ENCODE measurements at regions not wholly inside any gene's neighbourhood (a gene's known extent, or its start where the extent isn't known, plus 50 kb on each side); places are given as distances from the start of the nearest gene placed in this dataset.

DNA sequence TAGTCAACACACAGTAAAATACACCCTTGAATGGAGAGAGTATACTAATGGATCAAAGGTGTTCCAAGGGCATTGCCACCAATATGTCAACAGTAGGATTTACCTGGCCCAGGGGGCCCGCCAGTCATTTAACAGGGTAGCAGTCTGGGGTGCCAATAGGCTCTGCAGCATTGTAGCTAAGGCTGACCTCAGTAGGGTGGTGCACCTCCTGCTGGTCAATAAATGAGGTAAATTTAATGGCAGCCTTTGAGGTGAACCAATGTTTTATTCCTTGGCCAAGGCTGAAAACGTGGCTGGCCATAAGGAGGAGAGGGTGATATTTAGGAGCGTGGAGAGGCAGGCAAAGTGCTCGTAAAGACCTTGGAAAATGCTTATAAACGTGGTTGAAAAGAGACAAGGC is 147.2 kb downstream of the RPS12 start:
- no peaks in the 10 kb centered on the region for H3K27me3 ChIP-seq (ENCODE audit: low read depth, low read length)
- H3K4me1 ChIP-seq (ENCODE audit: control insufficient read depth in 1 of 2, insufficient read depth in 2 of 2, low read length in 2 of 2): peaks cover 0 to 9% of the 10 kb centered on the region in 2 donors
- no peaks in the 10 kb centered on the region for H3K9me3 ChIP-seq (ENCODE audit: control insufficient read depth in 1 of 2, low read length in 2 of 2)
- no peak overlapping the region for H3K27ac ChIP-seq (ENCODE audit: low read length)
- H3K36me3 ChIP-seq (ENCODE audit: control insufficient read depth in 1 of 2, insufficient read depth in 2 of 2, low read length in 2 of 2): no peaks in the 10 kb centered on the region
- no peak overlapping the region for H3K4me3 ChIP-seq (ENCODE audit: low read depth in 1 of 2, low read length in 2 of 2)

DNA sequence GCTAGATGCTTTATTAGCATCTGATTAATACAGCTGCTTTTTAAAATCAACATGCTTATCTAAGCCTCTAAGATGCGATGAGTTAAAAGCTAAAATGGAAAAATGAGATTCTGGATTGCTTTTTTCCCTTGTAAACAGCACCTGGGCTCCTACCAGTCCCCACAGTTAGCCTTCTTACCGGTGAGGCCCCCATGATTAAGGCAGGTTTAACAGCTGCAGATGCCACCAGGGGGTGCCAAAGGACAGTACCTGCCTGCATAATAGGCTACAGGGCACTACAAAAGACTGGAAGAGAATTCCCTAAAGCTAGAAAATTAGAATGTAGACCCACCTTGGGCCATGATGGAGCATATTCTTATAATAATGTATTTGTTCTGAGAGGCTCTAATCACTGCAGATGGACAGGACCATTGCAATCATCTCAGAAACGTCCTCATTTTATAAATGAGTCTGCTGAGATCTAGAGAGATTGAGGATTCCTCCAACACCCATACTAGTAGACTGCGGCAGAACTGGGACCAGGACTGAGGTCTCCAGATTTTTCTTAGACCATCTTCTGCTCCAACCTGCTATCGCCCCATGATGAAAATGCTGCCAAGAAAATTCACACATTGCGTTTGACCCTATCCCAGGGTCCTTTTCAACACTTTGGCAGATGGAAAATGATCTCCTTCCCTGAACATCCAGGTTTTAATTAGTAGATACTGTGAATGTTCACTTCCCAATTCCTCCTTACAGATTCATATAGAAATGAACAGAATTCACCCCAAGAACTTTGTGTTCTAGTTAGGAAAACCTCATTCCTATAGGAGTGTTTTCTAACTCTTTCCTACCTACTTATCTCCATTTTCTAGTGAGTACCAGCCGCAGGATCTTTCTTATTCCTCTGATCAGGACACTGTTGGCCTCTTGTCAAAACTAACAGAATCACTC is 148.8 kb downstream of the RPS12 start:
- Histone ChIP-seq H3K27ac (ENCODE audit: low read length) (no peak overlapping the region), H3K4me1 (ENCODE audit: control insufficient read depth in 1 of 2, insufficient read depth in 2 of 2, low read length in 2 of 2) (peaks cover 0 to 9% of the 10 kb centered on the region in 2 donors), H3K9me3 (ENCODE audit: control insufficient read depth in 1 of 2, low read length in 2 of 2) (no peaks in the 10 kb centered on the region), H3K4me3 (ENCODE audit: low read depth in 1 of 2, low read length in 2 of 2) (no peak overlapping the region), H3K36me3 (ENCODE audit: control insufficient read depth in 1 of 2, insufficient read depth in 2 of 2, low read length in 2 of 2) (no peaks in the 10 kb centered on the region), H3K27me3 (ENCODE audit: low read depth, low read length) (no peaks in the 10 kb centered on the region)

DNA sequence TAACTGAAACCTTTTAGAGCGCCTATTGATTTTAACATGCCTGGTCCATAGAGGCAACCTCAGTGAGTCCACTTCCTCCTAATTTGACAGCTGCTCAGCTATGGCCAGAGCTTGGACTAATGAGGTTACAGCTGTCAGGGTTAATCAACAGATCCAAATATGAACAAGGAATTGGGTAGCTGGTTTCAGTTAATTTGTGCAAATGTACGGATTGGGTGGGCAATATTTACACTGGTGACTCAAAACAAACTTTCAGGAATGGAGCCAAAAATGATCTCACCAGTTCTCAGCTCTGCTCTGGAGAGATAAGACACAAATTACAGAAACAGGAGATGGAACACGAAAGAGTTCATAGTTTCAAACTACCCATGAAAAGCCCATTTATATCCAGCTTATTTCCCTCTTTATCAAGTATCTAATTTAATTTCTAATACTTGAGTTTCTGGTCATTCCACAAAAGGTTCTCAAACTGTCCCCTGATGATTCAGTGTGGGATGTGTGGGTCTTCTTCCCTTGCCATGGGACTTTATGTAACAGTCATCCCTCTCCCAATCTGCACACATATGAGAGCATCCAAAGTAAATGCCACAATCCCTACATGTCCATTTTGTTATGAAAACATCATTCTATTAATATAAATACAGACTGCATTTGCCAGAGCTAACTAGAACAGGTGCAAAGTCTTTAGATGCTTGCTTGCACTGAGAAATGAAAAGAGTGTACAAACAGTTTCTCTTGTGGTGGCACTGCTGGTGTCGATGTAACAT is 149.9 kb downstream of the RPS12 start:
- no peak overlapping the region for H3K27ac ChIP-seq (ENCODE audit: low read length)
- no peak overlapping the region for H3K4me3 ChIP-seq (ENCODE audit: low read depth in 1 of 2, low read length in 2 of 2)
- H3K9me3 ChIP-seq (ENCODE audit: control insufficient read depth in 1 of 2, low read length in 2 of 2): no peaks in the 10 kb centered on the region
- no peaks in the 10 kb centered on the region for H3K27me3 ChIP-seq (ENCODE audit: low read depth, low read length)
- H3K4me1 ChIP-seq (ENCODE audit: control insufficient read depth in 1 of 2, insufficient read depth in 2 of 2, low read length in 2 of 2): peaks cover 0 to 9% of the 10 kb centered on the region in 2 donors
- no peaks in the 10 kb centered on the region for H3K36me3 ChIP-seq (ENCODE audit: control insufficient read depth in 1 of 2, insufficient read depth in 2 of 2, low read length in 2 of 2)

DNA sequence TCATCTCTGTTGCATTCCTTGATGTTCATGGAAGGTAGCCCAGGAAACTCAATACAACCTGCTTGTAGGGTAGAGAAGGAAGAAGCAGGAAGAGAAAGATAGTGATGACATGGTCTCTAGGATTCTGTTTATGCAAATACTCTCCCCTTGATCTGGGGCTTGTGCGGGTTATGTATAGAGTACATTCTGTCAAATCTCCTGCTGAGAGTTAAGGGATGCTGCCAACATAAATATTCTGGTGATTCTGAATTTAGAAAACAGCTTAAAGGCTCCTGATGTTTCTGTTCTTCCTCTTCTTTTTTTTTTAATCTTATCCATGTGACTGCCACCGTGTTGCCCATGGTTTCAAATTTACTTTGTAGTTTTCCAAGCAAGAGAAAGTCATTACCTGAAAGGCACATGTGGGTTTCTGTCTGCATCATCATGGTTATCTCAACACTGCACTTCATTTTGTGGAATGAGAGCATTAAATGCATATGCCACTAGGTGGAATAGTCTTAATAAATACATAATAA is 150.6 kb downstream of the RPS12 start:
- Histone ChIP-seq H3K9me3 (ENCODE audit: control insufficient read depth in 1 of 2, low read length in 2 of 2) (no peaks in the 10 kb centered on the region), H3K27ac (ENCODE audit: low read length) (no peak overlapping the region)

DNA sequence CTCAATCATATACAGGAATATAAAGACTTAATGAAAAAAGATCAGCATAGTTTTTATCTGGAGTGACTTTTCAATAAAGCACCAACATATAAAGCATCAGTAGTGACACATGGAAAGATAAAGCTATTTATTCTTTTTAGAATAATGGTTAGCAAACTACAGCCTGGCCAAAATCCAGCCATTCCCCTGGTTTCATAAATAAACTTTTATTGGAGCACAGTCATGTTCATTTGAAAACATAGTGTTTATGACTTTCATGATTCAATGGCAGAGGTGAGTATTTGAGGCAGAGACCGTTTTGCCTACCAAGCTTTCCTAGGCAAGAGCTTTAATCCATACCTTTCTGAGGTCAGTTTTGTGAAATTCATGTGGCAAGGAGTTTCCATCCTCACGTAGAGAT is 153.5 kb downstream of the RPS12 start:
- no peak overlapping the region for H3K27ac ChIP-seq (ENCODE audit: low read length)
- H3K9me3 ChIP-seq (ENCODE audit: control insufficient read depth in 1 of 2, low read length in 2 of 2): no peaks in the 10 kb centered on the region
- H3K36me3 ChIP-seq (ENCODE audit: control insufficient read depth in 1 of 2, insufficient read depth in 2 of 2, low read length in 2 of 2): no peaks in the 10 kb centered on the region
- H3K4me3 ChIP-seq (ENCODE audit: low read depth in 1 of 2, low read length in 2 of 2): no peak overlapping the region
- no peaks in the 10 kb centered on the region for H3K27me3 ChIP-seq (ENCODE audit: low read depth, low read length)
- H3K4me1 ChIP-seq (ENCODE audit: control insufficient read depth in 1 of 2, insufficient read depth in 2 of 2, low read length in 2 of 2): peaks cover 0 to 9% of the 10 kb centered on the region in 2 donors

More for the DNA sequence above, 150.6 kb downstream of the RPS12 start:
- Histone ChIP-seq H3K36me3 (ENCODE audit: control insufficient read depth in 1 of 2, insufficient read depth in 2 of 2, low read length in 2 of 2) (no peaks in the 10 kb centered on the region), H3K27me3 (ENCODE audit: low read depth, low read length) (no peaks in the 10 kb centered on the region), H3K4me1 (ENCODE audit: control insufficient read depth in 1 of 2, insufficient read depth in 2 of 2, low read length in 2 of 2) (peaks cover 0 to 9% of the 10 kb centered on the region in 2 donors), H3K4me3 (ENCODE audit: low read depth in 1 of 2, low read length in 2 of 2) (no peak overlapping the region)

DNA sequence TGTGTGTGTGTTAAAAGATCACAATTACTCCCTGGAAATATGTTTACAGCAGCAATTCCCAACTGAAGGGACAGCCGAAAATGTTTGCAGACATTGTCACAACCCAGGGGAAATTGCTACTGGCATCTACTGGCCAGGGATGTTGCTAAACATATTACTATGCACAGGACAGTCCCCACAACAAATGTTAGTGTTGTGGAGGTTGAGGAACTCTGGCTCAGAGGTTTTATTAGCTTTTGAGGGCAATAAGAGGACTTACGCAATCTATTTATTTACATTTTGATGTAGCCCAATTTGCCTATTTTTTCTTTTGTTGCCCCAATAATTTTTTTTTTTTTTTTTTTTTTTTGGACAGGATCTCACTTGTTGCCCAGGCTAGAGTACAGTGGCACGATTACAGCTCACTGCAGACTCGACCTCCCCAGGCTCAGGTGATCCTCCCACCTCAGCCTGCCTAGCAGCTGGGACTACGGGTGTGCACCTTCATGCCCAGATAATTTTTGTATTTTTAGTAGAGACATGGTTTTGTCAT is 154.1 kb downstream of the RPS12 start:
- H3K36me3 ChIP-seq (ENCODE audit: control insufficient read depth in 1 of 2, insufficient read depth in 2 of 2, low read length in 2 of 2): no peaks in the 10 kb centered on the region
- H3K27me3 ChIP-seq (ENCODE audit: low read depth, low read length): no peaks in the 10 kb centered on the region
- no peak overlapping the region for H3K27ac ChIP-seq (ENCODE audit: low read length)
- H3K4me3 ChIP-seq (ENCODE audit: low read depth in 1 of 2, low read length in 2 of 2): no peak overlapping the region
- H3K4me1 ChIP-seq (ENCODE audit: control insufficient read depth in 1 of 2, insufficient read depth in 2 of 2, low read length in 2 of 2): peaks cover 0 to 9% of the 10 kb centered on the region in 2 donors
- no peaks in the 10 kb centered on the region for H3K9me3 ChIP-seq (ENCODE audit: control insufficient read depth in 1 of 2, low read length in 2 of 2)

DNA sequence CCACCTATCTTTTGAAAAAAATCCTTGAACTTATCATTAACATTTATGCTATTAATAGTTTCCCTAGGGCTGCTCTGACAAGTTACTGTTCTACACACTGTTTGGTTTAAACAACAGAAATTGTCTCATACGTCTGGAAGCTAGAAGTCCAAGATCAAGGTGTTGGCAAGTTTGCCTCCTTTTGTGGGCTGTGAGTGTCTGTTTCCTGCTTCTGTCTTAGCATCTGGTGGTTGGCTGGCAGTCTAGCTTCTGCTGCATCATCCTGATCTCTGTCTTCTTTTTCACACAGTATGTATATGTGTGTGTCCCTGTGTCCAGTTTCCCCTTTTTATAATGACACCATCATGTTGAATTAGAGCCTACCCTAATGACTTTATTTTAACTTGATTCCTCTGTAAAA is 154.8 kb downstream of the RPS12 start:
- H3K4me1 ChIP-seq (ENCODE audit: control insufficient read depth in 1 of 2, insufficient read depth in 2 of 2, low read length in 2 of 2): peaks cover 0 to 8% of the 10 kb centered on the region in 2 donors

DNA sequence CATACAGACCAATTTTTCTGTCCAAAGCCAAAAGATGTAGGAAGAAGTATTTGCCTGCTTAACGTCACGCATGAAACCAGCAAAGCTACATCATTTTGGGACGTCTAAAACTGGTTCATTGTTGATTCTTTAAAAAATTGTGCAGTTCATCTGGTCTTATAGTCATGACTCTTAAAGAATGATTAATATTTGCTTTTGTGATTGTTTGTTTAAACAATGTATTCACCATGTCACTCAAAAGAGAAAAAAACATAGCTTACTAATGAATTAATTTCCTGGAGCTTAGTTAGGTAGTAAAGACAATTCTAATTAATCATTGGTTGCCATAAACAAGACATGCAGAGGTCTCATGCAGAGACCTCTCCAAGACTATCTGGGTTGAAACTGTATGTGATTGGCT is 157.3 kb downstream of the RPS12 start:
- Histone ChIP-seq H3K4me1 (ENCODE audit: control insufficient read depth in 1 of 2, insufficient read depth in 2 of 2, low read length in 2 of 2) (no peaks in the 10 kb centered on the region), H3K36me3 (ENCODE audit: control insufficient read depth in 1 of 2, insufficient read depth in 2 of 2, low read length in 2 of 2) (no peaks in the 10 kb centered on the region), H3K4me3 (ENCODE audit: low read depth in 1 of 2, low read length in 2 of 2) (no peak overlapping the region), H3K27ac (ENCODE audit: low read length) (no peak overlapping the region), H3K9me3 (ENCODE audit: control insufficient read depth in 1 of 2, low read length in 2 of 2) (no peaks in the 10 kb centered on the region), H3K27me3 (ENCODE audit: low read depth, low read length) (no peaks in the 10 kb centered on the region)

More for the DNA sequence above, 154.8 kb downstream of the RPS12 start:
- no peaks in the 10 kb centered on the region for H3K9me3 ChIP-seq (ENCODE audit: control insufficient read depth in 1 of 2, low read length in 2 of 2)
- H3K27ac ChIP-seq (ENCODE audit: low read length): no peak overlapping the region
- H3K36me3 ChIP-seq (ENCODE audit: control insufficient read depth in 1 of 2, insufficient read depth in 2 of 2, low read length in 2 of 2): no peaks in the 10 kb centered on the region
- no peak overlapping the region for H3K4me3 ChIP-seq (ENCODE audit: low read depth in 1 of 2, low read length in 2 of 2)
- no peaks in the 10 kb centered on the region for H3K27me3 ChIP-seq (ENCODE audit: low read depth, low read length)

DNA sequence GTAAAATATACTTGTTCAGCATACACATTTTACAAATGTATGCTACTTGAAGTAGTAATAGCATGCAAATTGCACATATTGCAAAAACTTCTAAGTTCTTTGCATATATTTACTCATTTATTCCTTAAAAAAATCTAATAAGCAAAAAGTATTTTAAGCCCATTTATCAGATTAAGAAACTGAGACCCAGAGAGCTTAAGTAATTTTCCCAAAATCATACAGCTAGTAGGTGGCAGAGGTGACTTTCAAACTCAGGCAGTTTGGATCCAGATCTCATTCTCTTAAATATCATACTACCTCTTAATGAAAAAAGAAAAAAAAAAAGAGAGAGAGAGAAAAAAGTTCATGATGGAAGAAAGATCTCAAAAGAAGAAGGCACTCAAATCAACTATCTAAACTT is 157.9 kb downstream of the RPS12 start:
- no peaks in the 10 kb centered on the region for H3K4me1 ChIP-seq (ENCODE audit: control insufficient read depth in 1 of 2, insufficient read depth in 2 of 2, low read length in 2 of 2)
- H3K9me3 ChIP-seq (ENCODE audit: control insufficient read depth in 1 of 2, low read length in 2 of 2): no peaks in the 10 kb centered on the region
- no peaks in the 10 kb centered on the region for H3K27me3 ChIP-seq (ENCODE audit: low read depth, low read length)
- no peaks in the 10 kb centered on the region for H3K36me3 ChIP-seq (ENCODE audit: control insufficient read depth in 1 of 2, insufficient read depth in 2 of 2, low read length in 2 of 2)
- no peak overlapping the region for H3K4me3 ChIP-seq (ENCODE audit: low read depth in 1 of 2, low read length in 2 of 2)
- H3K27ac ChIP-seq (ENCODE audit: low read length): no peak overlapping the region

DNA sequence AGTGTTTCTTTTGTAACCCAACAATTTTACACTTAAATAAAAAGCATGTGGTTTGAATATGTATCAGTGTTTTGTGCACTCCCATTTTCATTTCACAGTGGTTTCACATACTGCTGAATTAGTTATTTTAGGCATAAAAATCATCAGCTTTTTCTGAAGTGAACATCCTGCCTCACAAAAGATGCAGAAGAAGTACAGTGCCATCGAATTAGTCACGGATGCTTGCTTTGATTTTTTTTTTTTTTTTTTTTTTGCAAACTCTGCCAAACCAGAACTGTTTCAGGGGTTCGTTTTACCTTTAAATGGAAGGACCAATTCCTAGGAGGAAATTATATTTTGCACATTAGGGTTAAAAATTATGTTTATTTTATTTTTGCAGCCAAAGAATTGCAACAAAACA is 158.6 kb downstream of the RPS12 start:
- no peaks in the 10 kb centered on the region for H3K36me3 ChIP-seq (ENCODE audit: control insufficient read depth in 1 of 2, insufficient read depth in 2 of 2, low read length in 2 of 2)
- no peaks in the 10 kb centered on the region for H3K9me3 ChIP-seq (ENCODE audit: control insufficient read depth in 1 of 2, low read length in 2 of 2)
- H3K27me3 ChIP-seq (ENCODE audit: low read depth, low read length): no peaks in the 10 kb centered on the region
- H3K27ac ChIP-seq (ENCODE audit: low read length): no peak overlapping the region
- H3K4me1 ChIP-seq (ENCODE audit: control insufficient read depth in 1 of 2, insufficient read depth in 2 of 2, low read length in 2 of 2): no peaks in the 10 kb centered on the region
- no peak overlapping the region for H3K4me3 ChIP-seq (ENCODE audit: low read depth in 1 of 2, low read length in 2 of 2)

DNA sequence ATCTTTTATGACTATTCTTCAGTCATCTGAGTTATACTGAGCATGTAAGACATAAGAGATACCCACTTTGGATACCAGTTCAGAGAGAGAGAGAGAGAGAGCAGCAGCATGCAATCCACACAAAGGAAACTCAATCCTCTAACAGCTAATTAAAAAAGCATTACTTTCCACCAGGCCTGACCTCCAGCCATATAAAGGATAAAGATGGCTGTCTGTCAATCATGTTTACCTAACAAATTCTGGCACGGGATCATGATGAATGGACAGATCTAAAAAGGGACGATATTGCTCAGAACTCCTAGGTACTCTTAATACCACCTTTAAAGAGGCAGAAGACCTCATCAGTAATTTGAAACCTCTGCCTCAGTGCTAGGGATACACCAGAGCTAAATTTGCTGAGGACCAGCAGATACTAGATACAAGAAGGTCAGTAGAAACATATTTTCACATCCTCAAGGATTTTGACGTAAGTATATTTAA is 159.2 kb downstream of the RPS12 start:
- H3K4me3 ChIP-seq (ENCODE audit: low read depth in 1 of 2, low read length in 2 of 2): no peak overlapping the region
- H3K4me1 ChIP-seq (ENCODE audit: control insufficient read depth in 1 of 2, insufficient read depth in 2 of 2, low read length in 2 of 2): no peaks in the 10 kb centered on the region
- no peaks in the 10 kb centered on the region for H3K27me3 ChIP-seq (ENCODE audit: low read depth, low read length)
- H3K36me3 ChIP-seq (ENCODE audit: control insufficient read depth in 1 of 2, insufficient read depth in 2 of 2, low read length in 2 of 2): no peaks in the 10 kb centered on the region
- H3K9me3 ChIP-seq (ENCODE audit: control insufficient read depth in 1 of 2, low read length in 2 of 2): no peaks in the 10 kb centered on the region
- no peak overlapping the region for H3K27ac ChIP-seq (ENCODE audit: low read length)

All from muscle layer of duodenum (tissue), 2 donors.